Left renal cortex interstitium (tissue), 4 donors: ENCODE measurements at regions not wholly inside any gene's neighbourhood (a gene's known extent, or its start where the extent isn't known, plus 50 kb on each side); places are given as distances from the start of the nearest gene placed in this dataset.
"Not testable (repeated sequence)": the region's sequence is repeated elsewhere in the genome, so short reads cannot be mapped to it uniquely, and the experiment has no call there.

Experiments used
- DNase-seq, 4 donors: peaks; one replicate each; pipeline ENCODE4 v3.0.0-alpha.2; 2013; ENCODE audit warnings: low read depth in 4 of 4, low spot score in 2 of 4, missing footprints in 1 of 4

DNA sequence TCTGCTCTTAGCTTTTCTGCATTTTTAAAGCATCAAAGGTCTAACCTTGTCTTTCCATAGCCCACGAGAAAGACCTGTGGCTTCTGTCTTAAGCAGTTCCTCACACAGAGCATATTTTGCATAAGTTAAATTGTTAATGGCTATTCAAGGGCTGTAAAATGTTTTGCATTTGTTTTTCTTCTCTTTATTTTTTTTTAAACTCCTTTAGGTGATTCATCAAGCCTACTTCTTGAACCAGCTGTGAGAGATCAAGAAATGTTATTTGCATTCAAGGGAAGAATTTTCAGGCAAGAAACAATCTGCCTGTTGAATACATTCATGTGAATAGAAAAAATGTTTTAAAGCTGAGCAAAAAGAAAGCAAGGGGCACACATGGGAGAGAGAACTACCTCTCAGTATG, 423.8 kb upstream of the FRG1 start:
- DNase-seq, result no peak

GRCh38 chr4:189519186-189519585, 421.5 kb upstream of the FRG1 start:
- DNase-seq, result no peak

- no peak for DNase-seq
Measured at GRCh38 chr4:189525304-189525703, 415.4 kb upstream of the FRG1 start.

DNA sequence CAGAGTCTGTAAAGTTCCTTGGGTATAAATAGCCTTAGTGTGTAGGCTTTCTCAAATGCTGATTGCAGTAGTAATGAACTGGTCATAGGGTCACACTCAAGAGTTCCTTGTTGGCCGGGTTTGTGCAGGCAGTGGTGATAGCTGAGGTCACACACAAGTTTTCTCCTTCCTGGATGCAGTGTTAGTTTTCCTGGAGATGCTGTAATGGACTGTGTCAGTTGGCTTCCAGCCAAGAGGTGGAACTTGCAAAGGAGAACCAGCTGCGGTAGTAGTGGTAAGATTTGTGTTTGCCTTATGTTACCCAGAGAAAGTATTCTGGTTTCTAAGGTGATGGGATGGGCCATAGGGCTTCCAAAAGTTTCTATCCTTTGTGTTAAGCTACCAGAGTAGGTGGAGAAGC, 409.8 kb upstream of the FRG1 start:
- DNase-seq, result no peak

GRCh38 chr4:189533603-189534002, 407.1 kb upstream of the FRG1 start:
- no peak for DNase-seq

- no peak for DNase-seq
Measured at GRCh38 chr4:189547559-189547958, 393.1 kb upstream of the FRG1 start.

- peak in 1 of 4 donors; percentile 34 for DNase-seq
Measured at GRCh38 chr4:189548484-189549125, 392.1 kb upstream of the FRG1 start.

DNA sequence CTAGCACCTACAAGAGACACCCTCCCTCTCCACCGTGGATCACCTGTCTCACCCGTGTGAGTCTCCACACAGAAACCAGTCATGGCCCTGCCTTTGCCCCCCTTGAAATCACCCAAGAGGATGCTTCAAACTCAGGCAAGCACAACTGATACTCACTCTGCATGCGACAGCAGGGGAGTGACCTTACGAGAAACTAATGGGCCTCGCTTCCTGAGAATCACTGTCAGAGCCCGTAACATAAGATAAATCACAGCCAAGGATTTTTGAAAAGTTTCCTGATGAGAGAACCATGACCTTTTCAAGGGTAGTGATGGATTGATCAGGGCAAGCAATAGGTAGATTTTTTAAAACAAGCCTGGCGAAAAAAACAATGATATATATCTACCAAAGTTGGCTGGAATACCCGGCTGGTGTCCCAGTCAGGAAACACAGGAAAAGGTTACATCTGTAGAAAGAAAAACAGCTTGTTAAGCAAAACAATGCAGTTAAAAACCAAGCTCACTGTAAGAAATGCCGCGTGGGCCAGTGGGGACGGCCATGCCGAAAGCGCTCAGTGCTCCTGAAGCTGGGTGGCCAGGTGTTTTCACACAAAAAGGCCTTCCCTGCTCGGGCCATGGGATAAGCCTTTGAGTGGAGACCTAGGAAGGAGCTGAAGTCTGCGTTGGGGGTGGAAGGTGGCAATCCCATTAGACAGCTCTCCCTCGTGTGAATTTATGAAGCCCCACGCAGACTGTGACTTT, 388.6 kb upstream of the FRG1 start:
- DNase-seq, result not testable (repeated sequence)

DNA sequence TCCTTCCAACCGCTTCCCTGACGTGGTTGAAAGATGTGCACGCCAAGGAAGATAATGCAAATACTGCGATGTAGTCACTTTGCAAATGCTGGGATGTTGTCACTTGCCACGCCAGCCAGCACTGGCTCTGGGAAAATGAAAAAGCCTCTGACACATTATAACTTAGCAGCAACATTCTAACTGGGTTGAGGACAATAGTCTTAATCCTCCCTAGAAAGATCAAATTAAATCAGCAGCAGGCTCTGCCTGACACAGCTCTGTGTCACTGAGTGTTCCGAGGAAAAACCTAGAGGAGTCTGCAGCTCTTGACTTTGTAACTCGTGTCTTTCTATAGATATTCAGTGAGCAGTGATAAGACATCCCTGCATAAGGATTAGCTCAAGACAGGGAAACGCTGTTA, 380.1 kb upstream of the FRG1 start:
- DNase-seq, result not testable (repeated sequence)

DNA sequence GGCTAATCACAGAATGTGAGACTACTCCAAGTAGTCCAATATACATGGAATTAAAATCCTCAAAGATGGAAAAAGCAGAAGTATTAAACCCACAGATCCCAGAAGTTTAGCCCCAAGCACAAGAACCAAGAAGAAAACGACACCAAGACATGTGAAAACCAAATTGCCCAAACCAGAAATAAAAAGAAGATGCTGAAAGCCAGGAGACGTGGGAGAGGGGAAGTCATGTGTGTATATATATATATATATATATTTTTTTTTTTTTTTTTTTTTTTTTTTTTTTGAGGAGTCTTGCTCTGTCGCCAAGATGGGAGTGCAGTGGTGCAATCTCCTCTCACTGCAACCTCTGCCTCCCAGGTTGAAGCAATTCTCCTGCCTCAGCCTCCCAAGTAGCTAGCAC, 376.9 kb upstream of the FRG1 start:
- not testable (repeated sequence) for DNase-seq

DNA sequence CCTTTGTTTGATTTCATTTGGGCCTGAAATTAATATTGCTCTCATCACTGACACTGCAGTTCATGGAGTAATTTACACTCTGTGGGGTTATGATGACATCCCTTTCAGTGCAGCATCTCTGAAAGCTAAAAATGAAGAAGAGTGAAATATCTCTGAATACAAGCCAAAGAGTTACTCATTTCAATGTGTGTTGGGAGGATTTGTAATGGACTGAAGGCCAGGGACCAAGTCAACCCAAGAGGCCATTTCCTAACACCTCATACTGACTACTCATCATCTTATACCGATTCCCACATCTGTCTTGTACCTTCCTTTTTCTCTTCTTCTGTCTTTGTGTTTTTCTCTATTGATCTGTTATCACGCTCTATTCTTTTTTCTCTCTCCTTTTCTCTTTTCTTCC, 374.4 kb upstream of the FRG1 start:
- not testable (repeated sequence) for DNase-seq

DNA sequence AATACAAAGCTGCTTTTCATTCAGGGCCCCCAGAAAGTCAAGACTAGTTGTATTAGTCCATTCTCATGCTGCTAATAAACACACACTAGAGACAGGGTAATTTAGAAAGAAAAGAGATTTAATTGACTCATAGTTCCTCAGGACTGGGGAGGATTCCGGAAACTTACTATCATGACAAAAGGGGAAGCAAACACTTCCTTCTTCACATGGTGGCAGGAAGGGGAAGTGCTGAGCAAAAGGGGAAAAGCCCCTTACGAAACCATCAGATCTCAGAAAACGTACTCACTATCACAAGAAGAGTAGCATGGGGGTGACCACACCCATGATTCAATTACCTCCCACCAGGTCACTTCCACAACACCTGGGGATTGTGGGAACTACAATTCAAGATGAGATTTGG, 373.8 kb upstream of the FRG1 start:
- DNase-seq, result not testable (repeated sequence)

DNA sequence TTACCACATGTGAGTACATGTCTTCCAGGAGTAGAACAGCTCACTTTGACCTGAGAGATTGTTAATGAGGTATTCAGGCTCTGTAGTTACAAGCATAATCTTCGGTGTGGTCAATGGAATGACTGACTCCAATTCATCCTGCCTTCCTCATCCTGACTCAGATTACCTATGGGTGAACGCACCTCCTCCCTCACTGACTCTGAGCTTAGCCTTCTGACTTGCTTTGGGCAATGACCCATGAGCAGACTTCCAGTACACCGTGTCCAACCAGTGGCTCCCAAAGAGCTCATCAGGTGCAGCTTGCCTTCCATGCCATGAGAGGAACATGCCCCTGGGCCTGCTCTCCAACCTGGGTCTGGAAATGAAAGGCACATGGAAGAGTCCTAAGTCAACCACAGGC, 361.0 kb upstream of the FRG1 start:
- not testable (repeated sequence) for DNase-seq

GRCh38 chr4:189586908-189587632, 353.6 kb upstream of the FRG1 start:
- not testable (repeated sequence) for DNase-seq

- DNase-seq, result not testable (repeated sequence)
Measured at GRCh38 chr4:189589201-189589600, 351.5 kb upstream of the FRG1 start.

DNA sequence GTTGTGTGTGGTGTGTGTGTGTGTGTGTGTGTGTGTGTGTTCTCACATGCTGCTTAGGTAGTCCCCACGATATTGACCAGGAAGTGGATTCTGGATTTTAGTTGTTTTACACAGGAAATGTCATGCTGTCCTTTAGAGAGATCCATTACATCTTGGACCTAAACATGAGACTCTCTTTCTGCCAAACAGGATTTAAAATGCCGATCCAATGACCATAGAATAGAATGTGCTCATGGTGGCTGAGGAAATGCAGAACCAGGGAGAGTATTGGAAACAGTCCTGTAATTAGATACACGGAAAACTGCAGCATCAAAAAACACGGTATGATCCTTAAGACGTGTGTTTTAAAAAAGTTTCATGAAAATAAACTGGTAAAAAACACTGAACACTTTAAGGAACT, 347.8 kb upstream of the FRG1 start:
- no peak for DNase-seq

- no peak for DNase-seq
Measured at GRCh38 chr4:189597341-189597740, 343.3 kb upstream of the FRG1 start.

DNA sequence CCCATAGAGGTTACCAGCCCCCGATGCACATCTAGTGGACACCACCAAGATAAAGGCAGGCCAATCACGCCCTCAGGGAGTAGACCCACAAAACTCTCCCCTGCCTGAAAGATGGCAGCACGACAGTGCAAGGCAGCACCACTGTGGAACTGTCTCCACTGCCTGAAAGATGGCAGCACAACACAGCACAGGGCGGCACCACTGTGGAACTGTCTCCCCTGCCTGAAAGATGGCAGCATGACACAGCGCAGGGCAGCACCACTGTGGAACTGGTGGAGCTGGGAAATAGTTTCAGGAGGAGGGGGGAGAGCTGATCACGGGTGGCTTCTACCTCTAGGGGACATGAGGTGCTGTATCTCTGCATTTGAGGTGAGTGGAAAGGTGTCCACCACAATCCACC, 340.4 kb upstream of the FRG1 start:
- DNase-seq, result no peak

DNA sequence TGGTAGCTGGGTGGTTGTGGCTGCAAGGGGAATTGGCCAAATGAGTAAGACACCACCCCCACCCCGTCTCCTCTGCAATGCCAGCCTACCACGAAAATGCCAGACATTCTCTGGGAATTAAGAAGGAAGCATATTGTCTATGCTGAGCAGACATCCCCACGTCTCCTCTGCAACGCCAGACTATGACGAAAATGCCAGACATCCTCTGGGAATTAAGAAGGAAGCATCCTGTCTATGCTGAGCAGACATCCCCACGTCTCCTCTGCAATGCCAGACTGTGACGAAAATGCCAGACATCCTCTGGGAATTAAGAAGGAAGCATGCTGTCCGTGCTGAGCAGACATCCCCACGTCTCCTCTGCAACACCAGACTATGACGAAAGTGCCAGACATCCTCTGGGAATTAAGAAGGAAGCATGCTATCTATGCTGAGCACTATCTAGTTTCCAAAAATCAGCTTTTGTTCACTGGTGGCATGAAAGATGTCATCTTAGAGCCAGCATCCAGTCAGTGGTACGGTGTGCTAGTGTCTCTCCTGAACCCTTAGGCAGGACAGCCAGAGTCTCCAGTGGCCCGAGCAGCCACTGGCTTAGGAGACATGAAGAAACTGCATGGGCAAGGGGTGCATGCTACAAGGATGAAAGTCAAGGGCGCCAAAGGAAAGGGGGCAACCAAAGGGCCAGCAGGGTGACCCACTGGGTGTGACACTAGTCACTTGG, 339.8 kb upstream of the FRG1 start:
- DNase-seq, result no peak

DNA sequence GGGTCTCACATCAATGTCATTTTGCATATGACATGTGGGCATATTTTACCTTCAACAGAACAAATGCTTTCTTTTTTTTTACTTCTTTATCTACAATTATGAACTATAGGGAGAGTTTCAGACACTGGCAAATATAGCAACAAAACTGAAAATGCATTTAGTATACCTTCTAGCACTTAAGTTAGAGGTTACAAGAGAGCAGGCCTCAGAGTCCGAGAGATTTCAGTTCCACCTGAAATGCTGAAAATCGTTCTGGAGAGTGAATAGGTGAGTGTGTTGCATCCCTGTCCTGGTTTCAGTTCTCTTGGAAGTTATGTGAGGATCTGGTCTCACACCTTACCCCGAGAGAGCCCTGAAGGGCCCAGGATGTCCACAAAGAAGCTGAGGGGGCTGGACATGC, 337.8 kb upstream of the FRG1 start:
- not testable (repeated sequence) for DNase-seq

DNA sequence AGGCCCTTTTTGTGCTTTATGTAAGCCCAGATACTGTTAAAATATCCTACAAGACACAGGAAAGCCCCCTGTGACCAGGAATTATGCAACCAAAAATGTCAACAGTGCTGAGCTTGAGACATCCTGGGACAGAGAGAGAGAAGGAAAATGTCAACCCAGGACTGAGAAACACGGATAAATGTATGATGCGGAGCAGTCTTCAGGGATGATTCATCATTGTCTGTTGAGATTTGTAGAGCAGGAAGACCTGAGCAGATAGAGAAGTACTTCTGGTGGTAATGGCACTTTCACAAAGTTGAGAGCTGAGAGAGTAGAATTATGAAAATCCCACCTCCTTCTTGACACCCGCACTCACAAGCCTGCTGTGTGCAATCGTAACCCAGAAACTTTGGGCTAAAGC, 330.1 kb upstream of the FRG1 start:
- not testable (repeated sequence) for DNase-seq
